IMR-90 (cell line): ENCODE measurements at regions not wholly inside any gene's neighbourhood (a gene's known extent, or its start where the extent isn't known, plus 50 kb on each side); places are given as distances from the start of the nearest gene placed in this dataset.

Source experiments
- ATAC-seq: fragments of 200-7000 bp; cut with Tn5 transposase; 2 replicates; pipeline ENCODE4 v1.9.1; 2020; ENCODE audit warnings: low read depth, mild to moderate bottlenecking, moderate library complexity
- BruUV-seq: library from RNA; stranded (reverse); fragments of 400-500 nt; replicated peaks from 2 replicates; lab custom pipeline; 2021; lab: Mats Ljungman, UMichigan
- CTCF ChIA-PET: fragments of 300-600 bp; formaldehyde crosslinking; extraction: SDS; loops from one replicate; lab custom pipeline; 2021; ENCODE audit warnings: antibody characterized with exemption; lab: Yijun Ruan, JAX
- POLR2A ChIA-PET: fragments of 300-600 bp; sonication (Branson Sonifier 250); formaldehyde crosslinking; loops from one replicate; lab custom pipeline; 2022; ENCODE audit warnings: antibody characterized with exemption; ENCODE audit not compliant: unreplicated experiment; lab: Charles Lee
- DNase-seq: peaks from one replicate; pipeline ENCODE4 v3.0.0; 2013
- H2AFZ ChIP-seq: replicated peaks from 2 replicates; pipeline ENCODE3; 2013; ENCODE audit warnings: low read length, mild to moderate bottlenecking; ENCODE audit not compliant: poor library complexity
- H2AK5ac ChIP-seq: 2 replicates; pipeline ENCODE4 v1.6.1; 2013; ENCODE audit warnings: low read depth, low read length, inconsistent platforms
- H2AK9ac ChIP-seq: replicated peaks from 2 replicates; pipeline ENCODE3; 2013; ENCODE audit warnings: mild to moderate bottlenecking, low read depth, low read length, moderate library complexity; ENCODE audit not compliant: poor library complexity
- H2BK120ac ChIP-seq: 2 replicates; pipeline ENCODE4 v1.6.1; 2013; ENCODE audit warnings: low read depth, low read length, inconsistent platforms
- H2BK15ac ChIP-seq: 3 replicates; pipeline ENCODE4 v1.6.1; 2013; ENCODE audit warnings: low read depth, low read length, inconsistent platforms
- H2BK20ac ChIP-seq: 2 replicates; pipeline ENCODE4 v1.6.1; 2013; ENCODE audit warnings: low read depth, mild to moderate bottlenecking, inconsistent platforms, low read length, moderate library complexity
- H2BK5ac ChIP-seq: 2 replicates; pipeline ENCODE4 v1.6.1; 2013; ENCODE audit warnings: mild to moderate bottlenecking, low read depth, low read length, inconsistent platforms; ENCODE audit not compliant: poor library complexity, severe bottlenecking
- H3K14ac ChIP-seq: replicated peaks from 2 replicates; pipeline ENCODE4 v1.6.1; 2013; ENCODE audit warnings: low read depth, low read length, inconsistent platforms
- H3K18ac ChIP-seq: 2 replicates; pipeline ENCODE4 v1.6.1; 2013; ENCODE audit warnings: low read depth, low read length, control low read depth
- H3K23ac ChIP-seq: 2 replicates; pipeline ENCODE4 v1.6.1; 2013; ENCODE audit warnings: low read depth, low read length, inconsistent platforms
- H3K27ac ChIP-seq: 2 replicates; pipeline ENCODE4 v1.5.1; 2013; ENCODE audit warnings: mild to moderate bottlenecking, control low read depth, low read length; ENCODE audit not compliant: insufficient read depth
- H3K27me3 ChIP-seq: 2 replicates; pipeline ENCODE4 v1.6.1; 2013; ENCODE audit warnings: low read length; ENCODE audit not compliant: control insufficient read depth, insufficient read depth
- H3K36me3 ChIP-seq: 2 replicates; pipeline ENCODE4 v1.6.1; 2013; ENCODE audit warnings: low read length, mixed read lengths; ENCODE audit not compliant: control insufficient read depth, insufficient read depth
- H3K4ac ChIP-seq: 2 replicates; pipeline ENCODE4 v1.6.1; 2013; ENCODE audit warnings: low read depth, low read length, inconsistent platforms
- H3K4me1 ChIP-seq: 2 replicates; pipeline ENCODE4 v1.6.1; 2013; ENCODE audit warnings: low read length, mixed read lengths; ENCODE audit not compliant: control insufficient read depth, insufficient read depth
- H3K4me2 ChIP-seq: 2 replicates; pipeline ENCODE4 v1.6.1; 2013; ENCODE audit warnings: low read depth, mild to moderate bottlenecking, control low read depth, low read length, moderate library complexity
- H3K4me3 ChIP-seq: 2 replicates; pipeline ENCODE4 v1.5.1; 2013; ENCODE audit warnings: low read depth, mild to moderate bottlenecking, control low read depth, low read length, moderate library complexity; ENCODE audit not compliant: insufficient read depth
- H3K56ac ChIP-seq: 2 replicates; pipeline ENCODE4 v1.6.1; 2013; ENCODE audit warnings: low read length, inconsistent platforms; ENCODE audit not compliant: insufficient read depth; ENCODE audit errors: extremely low read depth
- H3K79me1 ChIP-seq, 2 experiments: 2 replicates each; pipeline ENCODE4 v1.6.1; 2013; ENCODE audit warnings: low read length in 2 of 2, inconsistent platforms in 1 of 2, low read depth in 1 of 2
- H3K9ac ChIP-seq: 2 replicates; pipeline ENCODE4 v1.6.1; 2013; ENCODE audit warnings: low read depth, low read length, control low read depth
- H3K9me1 ChIP-seq: 2 replicates; pipeline ENCODE4 v1.6.1; 2013; ENCODE audit warnings: low read length, inconsistent platforms; ENCODE audit not compliant: insufficient read depth
- H3K9me3 ChIP-seq: 2 replicates; pipeline ENCODE4 v1.6.1; 2013; ENCODE audit warnings: low read length; ENCODE audit not compliant: control insufficient read depth, insufficient read depth
- H4K20me1 ChIP-seq: 2 replicates; pipeline ENCODE4 v1.6.1; 2013; ENCODE audit warnings: low read length, inconsistent platforms; ENCODE audit not compliant: insufficient read depth
- H4K5ac ChIP-seq: 2 replicates; pipeline ENCODE4 v1.6.1; 2013; ENCODE audit warnings: mild to moderate bottlenecking, low read depth, low read length, control low read depth
- H4K8ac ChIP-seq, 2 experiments: 2 replicates each; pipeline ENCODE4 v1.6.1; 2013; ENCODE audit warnings: low read depth in 2 of 2, low read length in 2 of 2, control low read depth in 1 of 2, inconsistent platforms in 1 of 2
- H4K91ac ChIP-seq: 2 replicates; pipeline ENCODE4 v1.6.1; 2013; ENCODE audit warnings: low read depth, low read length, inconsistent platforms; ENCODE audit not compliant: insufficient read depth
- CEBPB ChIP-seq: IDR thresholded peaks from 2 replicates; pipeline ENCODE4 v1.6.1; 2012; ENCODE audit warnings: low read depth, low read length, improper control_type of control experiment
- CTCF ChIP-seq: conservative IDR thresholded peaks from 2 replicates; pipeline ENCODE4 v1.5.1; 2012; ENCODE audit warnings: mild to moderate bottlenecking, low read depth, low read length, improper control_type of control experiment
- ELK1 ChIP-seq: fragments of 150-350 bp; IDR thresholded peaks from 2 replicates; pipeline ENCODE4 v1.6.1; 2016; ENCODE audit warnings: low read depth, mild to moderate bottlenecking, low read length, moderate library complexity, borderline replicate concordance
- FOS ChIP-seq: fragments of 150-350 bp; IDR thresholded peaks from 2 replicates; pipeline ENCODE4 v1.6.1; 2016; ENCODE audit warnings: low read depth, low read length
- MAFK ChIP-seq: IDR thresholded peaks from 2 replicates; pipeline ENCODE4 v1.6.1; 2012; ENCODE audit warnings: low read depth, low read length, improper control_type of control experiment
- MXI1 ChIP-seq: IDR thresholded peaks from 2 replicates; pipeline ENCODE4 v1.6.1; 2012; ENCODE audit warnings: low read depth, mild to moderate bottlenecking, low read length, moderate library complexity, borderline replicate concordance
- NFE2L2 ChIP-seq: fragments of 150-350 bp; IDR thresholded peaks from 2 replicates; pipeline ENCODE4 v1.6.1; 2016; ENCODE audit warnings: low read depth, mild to moderate bottlenecking, low read length
- POLR2A ChIP-seq: IDR thresholded peaks from 2 replicates; pipeline ENCODE4 v1.6.1; 2012; ENCODE audit warnings: mild to moderate bottlenecking, low read depth, low read length
- RAD21 ChIP-seq: IDR thresholded peaks from 2 replicates; pipeline ENCODE4 v1.6.1; 2012; ENCODE audit warnings: low read length, improper control_type of control experiment
- RCOR1 ChIP-seq: IDR thresholded peaks from 2 replicates; pipeline ENCODE4 v1.6.1; 2012; ENCODE audit warnings: mild to moderate bottlenecking, low read length, improper control_type of control experiment; ENCODE audit not compliant: insufficient replicate concordance
- RFX5 ChIP-seq: IDR thresholded peaks from 2 replicates; pipeline ENCODE4 v1.8.0; 2012; ENCODE audit warnings: low read depth, mild to moderate bottlenecking, low read length, moderate library complexity
- SMC3 ChIP-seq: fragments of 150-350 bp; IDR thresholded peaks from 2 replicates; pipeline ENCODE4 v1.6.1; 2016; ENCODE audit warnings: low read depth, mild to moderate bottlenecking, antibody characterized with exemption, low read length, moderate library complexity
- USF2 ChIP-seq: fragments of 150-350 bp; IDR thresholded peaks from 2 replicates; pipeline ENCODE4 v1.6.1; 2017; ENCODE audit warnings: mild to moderate bottlenecking, antibody characterized with exemption, low read length, low read depth
- WGBS, 2 experiments: methylation state at CpG; one replicate each; pipeline versions ENCODE4 v1.1.5 to v1.1.7; 2013; ENCODE audit warnings: missing lambda C conversion rate in 2 of 2; ENCODE audit not compliant: insufficient read length in 1 of 2; ENCODE audit errors: extremely low coverage in 2 of 2; 5-methylcytosine and 5-hydroxymethylcytosine counted together
- dilution Hi-C: fragments of 300-500 bp; cut with HindIII; formaldehyde crosslinking; loops from one replicate; pipeline ENCODE4 v1.14.3; 2018; ENCODE audit warnings: low sequenced_read_pairs; ENCODE audit not compliant: unreplicated experiment
- in situ Hi-C: fragments of 300-500 bp; cut with MboI; formaldehyde crosslinking; loops from 3 replicates; pipeline ENCODE4 v1.14.3; 2019; ENCODE audit warnings: low sequenced_read_pairs, inconsistent platforms, mixed read lengths
- intact Hi-C: fragments of 100-400 bp; cut with micrococcal nuclease; formaldehyde crosslinking; loops from 2 replicates; pipeline ENCODE4 v1.10.0; 2022

GRCh38 chr12:14280921-14281320 lies 84.6 kb upstream of the ATF7IP start:
- Histone ChIP-seq H3K9me1 (no peaks in the 10 kb centered on the region), H2BK20ac (no peak overlapping the region), H4K20me1 (no peaks in the 10 kb centered on the region), H3K27me3 (no peaks in the 10 kb centered on the region), H3K36me3 (no peaks in the 10 kb centered on the region), H4K5ac (no peak overlapping the region), H3K79me1 (no peaks in the 10 kb centered on the region), H3K14ac (no peak overlapping the region), H3K27ac (no peak overlapping the region), H3K23ac (no peak overlapping the region), H3K9ac (no peak overlapping the region), H2AK9ac (no peak overlapping the region), H2AFZ (no peak overlapping the region), H2BK120ac (no peak overlapping the region), H3K4me2 (no peak overlapping the region), H2AK5ac (no peak overlapping the region), H2BK15ac (no peak overlapping the region), H3K4ac (no peak overlapping the region), H3K4me3 (no peak overlapping the region), H3K56ac (no peak overlapping the region), H3K18ac (no peak overlapping the region), H4K8ac (no peak overlapping the region), H2BK5ac (no peak overlapping the region), H3K4me1 (peaks cover 2% of the 10 kb centered on the region), H4K91ac (no peak overlapping the region), H3K9me3 (no peaks in the 10 kb centered on the region)
- TF ChIP-seq RCOR1 (no peak), NFE2L2 (no peak), RAD21 (no peak), FOS (no peak), CEBPB (no peak), CTCF (no peak), MAFK (no peak), POLR2A (no peak), ELK1 (no peak), USF2 (no peak), SMC3 (no peak), RFX5 (no peak), MXI1 (no peak)
- DNase-seq: no peak
- ChIA-PET POLR2A (no interaction called here), CTCF (interaction anchor here (0.6 kb wide), 1 partner anchor 89 kb away, joined by 9 read pairs; no protein-coding TSS in a partner anchor)
- BruUV-seq: no TSS peak
- in situ Hi-C loops: no loop called here
- WGBS, 2 experiments: 65% methylated on average over 2 of the region's 5 CpGs; no CpG with 5 or more reads in 1 of the 2 experiments
- ATAC-seq: no peak
- intact Hi-C loops: no loop called here
- dilution Hi-C loops: no loop called here
